Body of pancreas (tissue), 4 donors: ENCODE measurements at regions not wholly inside any gene's neighbourhood (a gene's known extent, or its start where the extent isn't known, plus 50 kb on each side); places are given as distances from the start of the nearest gene placed in this dataset.

Experiments
- ATAC-seq: fragments of 150-250 bp; one replicate; pipeline ENCODE4 v1.9.1; 2016
- DNase-seq, 4 donors: peaks; one replicate each; pipeline ENCODE4 v3.0.0-alpha.2; 2019
- H3K27ac ChIP-seq, 4 donors: fragments of 200-600 bp; sonication (generic); 1 replicate in 3 of 4; 2 replicates in 1 of 4; pipeline versions ENCODE4 v1.5.1 to v1.6.1; 2016 to 2019; ENCODE audit warnings: mild to moderate bottlenecking in 1 of 4, mixed read lengths in 1 of 4, moderate library complexity in 1 of 4
- H3K27me3 ChIP-seq, 2 donors: fragments of 200-600 bp; sonication (generic); one replicate each; pipeline ENCODE4 v1.6.0; 2016; ENCODE audit warnings: mild to moderate bottlenecking in 1 of 2
- H3K36me3 ChIP-seq, 2 donors: fragments of 200-600 bp; sonication (generic); replicated peaks in 1 of 2; 2 replicates each; pipeline ENCODE4 v1.5.1; 2016; ENCODE audit warnings: low read depth in 2 of 2; ENCODE audit not compliant: insufficient read depth in 1 of 2
- H3K4me1 ChIP-seq: fragments of 200-600 bp; sonication (generic); one replicate; pipeline ENCODE4 v1.6.0; 2016
- H3K4me3 ChIP-seq, 2 donors: fragments of 200-600 bp; sonication (generic); 1 replicate in 1 of 2; 2 replicates in 1 of 2; pipeline ENCODE4 v1.5.1; 2016 to 2019
- H3K9me3 ChIP-seq, 3 donors: fragments of 200-600 bp; sonication (generic); 1 replicate in 2 of 3; 2 replicates in 1 of 3; pipeline ENCODE4 v1.5.1; 2016
- CTCF ChIP-seq, 7 experiments: fragments of 450-650 bp in 4 of 7; fragments of 200-600 bp in 3 of 7; sonication (generic) in 3 of 7; IDR thresholded peaks; one replicate each; pipeline ENCODE4 v1.5.1; 2016 to 2019; ENCODE audit warnings: antibody characterized with exemption in 7 of 7
- POLR2A ChIP-seq, 3 donors: fragments of 450-650 bp; IDR thresholded peaks; one replicate each; pipeline ENCODE4 v1.6.1; 2016; ENCODE audit warnings: antibody characterized with exemption in 3 of 3, mild to moderate bottlenecking in 2 of 3
- WGBS, 2 donors: methylation state at CpG; one replicate each; pipeline ENCODE4 v1.1.5; 2017; 5-methylcytosine and 5-hydroxymethylcytosine counted together
- intact Hi-C: fragments of 100-400 bp; cut with DNase I; formaldehyde crosslinking; loops from one replicate; pipeline ENCODE4 v1.15.1; 2023

GRCh38 chr7:17014686-17015085, 132.9 kb upstream of the AGR3 start:
- intact Hi-C loops, result no loop called here
- H3K36me3 ChIP-seq, result no peaks in the 10 kb centered on the region
- no peaks in the 10 kb centered on the region for H3K27me3 ChIP-seq
- H3K27ac ChIP-seq, result no peak overlapping the region
- H3K4me3 ChIP-seq, result no peak overlapping the region
- no peaks in the 10 kb centered on the region for H3K4me1 ChIP-seq
- WGBS, 2 donors, result 80 to 82% methylated on average over 8 of the region's 8 CpGs
- H3K9me3 ChIP-seq, result no peaks in the 10 kb centered on the region
- ATAC-seq (no peak), DNase-seq (no peak)
- no peak for TF ChIP-seq CTCF (IDR thresholded peaks at IDR 0.05)
- no peak for TF ChIP-seq POLR2A (IDR thresholded peaks at IDR 0.05)

GRCh38 chr7:17015598-17016031, 133.8 kb upstream of the AGR3 start:
- TF ChIP-seq CTCF (IDR thresholded peaks at IDR 0.05), result no peak
- no peak for DNase-seq
- H3K36me3 ChIP-seq, result no peaks in the 10 kb centered on the region
- H3K9me3 ChIP-seq, result no peaks in the 10 kb centered on the region
- no peak for ATAC-seq
- intact Hi-C loops, result no loop called here
- H3K4me1 ChIP-seq, result no peaks in the 10 kb centered on the region
- H3K27ac ChIP-seq, result no peak overlapping the region
- H3K4me3 ChIP-seq, result no peak overlapping the region
- H3K27me3 ChIP-seq, result no peaks in the 10 kb centered on the region
- 77 to 83% methylated on average over 4 of the region's 4 CpGs for WGBS, 2 donors

- WGBS, 2 donors, result 90 to 93% methylated on average over 2 of the region's 2 CpGs
- no peak for ATAC-seq
- no peak overlapping the region for H3K27ac ChIP-seq
Observed at GRCh38 chr7:17016402-17017010, 134.7 kb upstream of the AGR3 start.

GRCh38 chr7:17019106-17019505, 137.3 kb upstream of the AGR3 start:
- no peaks in the 10 kb centered on the region for H3K36me3 ChIP-seq
- H3K9me3 ChIP-seq, result no peaks in the 10 kb centered on the region
- TF ChIP-seq CTCF (IDR thresholded peaks at IDR 0.05), result no peak
- DNase-seq, result no peak
- H3K4me1 ChIP-seq, result peaks cover 3% of the 10 kb centered on the region
- no peak overlapping the region for H3K27ac ChIP-seq
- WGBS, 2 donors, result 83 to 90% methylated on average over 2 of the region's 2 CpGs
- intact Hi-C loops, result no loop called here
- no peaks in the 10 kb centered on the region for H3K27me3 ChIP-seq
- no peak overlapping the region for H3K4me3 ChIP-seq
- ATAC-seq, result no peak

More at GRCh38 chr7:17016402-17017010, 134.7 kb upstream of the AGR3 start:
- Histone ChIP-seq H3K36me3 (no peaks in the 10 kb centered on the region), H3K9me3 (no peaks in the 10 kb centered on the region), H3K27me3 (no peaks in the 10 kb centered on the region), H3K4me1 (peaks cover 3% of the 10 kb centered on the region), H3K4me3 (no peak overlapping the region)
- TF ChIP-seq CTCF (IDR thresholded peaks at IDR 0.05), result no peak
- no peak for TF ChIP-seq POLR2A (IDR thresholded peaks at IDR 0.05)
- intact Hi-C loops, result no loop called here
- no peak for DNase-seq

- intact Hi-C loops, result no loop called here
- Histone ChIP-seq H3K27me3 (no peaks in the 10 kb centered on the region), H3K36me3 (no peaks in the 10 kb centered on the region), H3K9me3 (no peaks in the 10 kb centered on the region), H3K4me1 (peaks cover 3% of the 10 kb centered on the region), H3K27ac (no peak overlapping the region), H3K4me3 (no peak overlapping the region)
- TF ChIP-seq CTCF (IDR thresholded peaks at IDR 0.05) (no peak), POLR2A (IDR thresholded peaks at IDR 0.05) (no peak)
- ATAC-seq, result no peak
- DNase-seq, result no peak
- whole genome bisulfite sequencing, 2 donors, result 39 to 51% methylated on average over 1 of the region's 1 CpG
Observed at GRCh38 chr7:17020250-17020649, 138.5 kb upstream of the AGR3 start.
